Astrocyte (in vitro differentiated cells and primary cell): ENCODE measurements at regions not wholly inside any gene's neighbourhood (a gene's known extent, or its start where the extent isn't known, plus 50 kb on each side); places are given as distances from the start of the nearest gene placed in this dataset.
A peak's percentile ranks its signal among the peaks of the same experiment; 100 is the strongest.

Source experiments
- DNase-seq: peaks from one replicate; pipeline ENCODE4 v3.0.0-alpha.2; 2010; ENCODE audit warnings: low read depth
- FAIRE-seq: peaks from 2 replicates; lab custom pipeline; 2011; peaks lifted over from hg19 to GRCh38; lab: Jason Lieb, UNC
- H2AFZ ChIP-seq: 2 replicates; pipeline ENCODE4 v1.6.0; 2012; ENCODE audit warnings: low read depth, low read length, inconsistent platforms
- H3K27ac ChIP-seq: 2 replicates; pipeline ENCODE4 v1.5.1; 2011; ENCODE audit warnings: low read depth, low read length, inconsistent platforms
- H3K27me3 ChIP-seq: 2 replicates; pipeline ENCODE4 v1.6.0; 2011; ENCODE audit warnings: low read length, inconsistent platforms; ENCODE audit not compliant: insufficient read depth
- H3K36me3 ChIP-seq: 2 replicates; pipeline ENCODE4 v1.5.1; 2011; ENCODE audit warnings: low read length, inconsistent platforms; ENCODE audit not compliant: insufficient read depth
- H3K4me1 ChIP-seq: 2 replicates; pipeline ENCODE4 v1.5.1; 2011; ENCODE audit warnings: low read length, inconsistent platforms; ENCODE audit not compliant: insufficient read depth
- H3K4me2 ChIP-seq: 2 replicates; pipeline ENCODE4 v1.6.0; 2012; ENCODE audit warnings: low read length, inconsistent platforms
- H3K4me3 ChIP-seq: 2 replicates; pipeline ENCODE4 v1.5.1; 2011; ENCODE audit warnings: low read depth, mild to moderate bottlenecking, low read length, inconsistent platforms; ENCODE audit not compliant: insufficient read depth
- H3K79me2 ChIP-seq: 2 replicates; pipeline ENCODE4 v1.6.0; 2012; ENCODE audit warnings: mild to moderate bottlenecking, low read length, inconsistent platforms; ENCODE audit not compliant: insufficient read depth
- H3K9ac ChIP-seq: 2 replicates; pipeline ENCODE4 v1.6.0; 2012; ENCODE audit warnings: mild to moderate bottlenecking, low read length, inconsistent platforms
- H3K9me3 ChIP-seq: 2 replicates; pipeline ENCODE4 v1.5.1; 2012; ENCODE audit warnings: low read depth, mild to moderate bottlenecking, low read length, inconsistent platforms; ENCODE audit not compliant: insufficient read depth
- H4K20me1 ChIP-seq: 2 replicates; pipeline ENCODE4 v1.6.0; 2012; ENCODE audit warnings: low read length, inconsistent platforms; ENCODE audit not compliant: insufficient read depth
- H3K27ac Mint-ChIP-seq: one replicate; pipeline ENCODE4 v1.8.0; 2021; ENCODE audit warnings: mild to moderate bottlenecking, mixed read lengths; ENCODE audit not compliant: unreplicated experiment
- H3K27me3 Mint-ChIP-seq: one replicate; pipeline ENCODE4 v1.8.0; 2021; ENCODE audit warnings: low read depth, mixed read lengths; ENCODE audit not compliant: unreplicated experiment
- H3K36me3 Mint-ChIP-seq: one replicate; pipeline ENCODE4 v1.8.0; 2021; ENCODE audit warnings: low read depth, mixed read lengths; ENCODE audit not compliant: unreplicated experiment
- H3K4me1 Mint-ChIP-seq: one replicate; pipeline ENCODE4 v1.8.0; 2021; ENCODE audit warnings: low read depth, mixed read lengths; ENCODE audit not compliant: unreplicated experiment
- H3K4me3 Mint-ChIP-seq: one replicate; pipeline ENCODE4 v1.8.0; 2021; ENCODE audit warnings: mild to moderate bottlenecking, moderate library complexity, mixed read lengths; ENCODE audit not compliant: unreplicated experiment
- H3K9me3 Mint-ChIP-seq: one replicate; pipeline ENCODE4 v1.8.0; 2021; ENCODE audit warnings: mild to moderate bottlenecking, mixed read lengths; ENCODE audit not compliant: unreplicated experiment
- EZH2 ChIP-seq: IDR thresholded peaks from 2 replicates; pipeline ENCODE4 v1.6.1; 2012; ENCODE audit warnings: mild to moderate bottlenecking, low read length, inconsistent platforms; ENCODE audit not compliant: insufficient read depth
- TF ChIP-seq, protein P1 (sequence below): IDR thresholded peaks from 2 replicates; pipeline ENCODE4 v1.5.1; 2011; ENCODE audit warnings: low read depth, mild to moderate bottlenecking, inconsistent platforms, low read length, moderate library complexity; ENCODE audit not compliant: insufficient read depth

DNA sequence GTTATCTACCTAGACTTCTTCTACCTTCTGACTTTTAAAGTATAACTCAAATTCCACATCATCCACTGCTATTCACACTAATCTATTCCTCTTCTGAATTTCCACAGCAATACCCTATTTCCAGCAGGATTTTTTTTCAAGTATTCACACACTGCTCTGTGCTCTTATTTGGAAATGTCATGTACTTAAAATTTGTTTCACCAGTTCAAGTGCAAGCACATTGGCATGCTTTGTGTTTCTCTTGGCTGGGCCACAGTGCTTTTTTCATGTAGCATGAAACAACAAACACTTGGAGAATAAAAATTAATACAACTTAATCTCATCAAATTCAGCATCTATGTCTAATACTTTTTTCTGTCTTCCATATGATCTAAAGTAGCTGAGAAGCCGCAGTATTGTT, 161.8 kb upstream of the PCDH18 start:
- H3K4me1 Mint-ChIP-seq = no peaks in the 10 kb centered on the region
- H3K9me3 ChIP-seq = no peaks in the 10 kb centered on the region
- FAIRE-seq (no peak), DNase-seq (peak; percentile 37)
- TF ChIP-seq, protein P1, sequence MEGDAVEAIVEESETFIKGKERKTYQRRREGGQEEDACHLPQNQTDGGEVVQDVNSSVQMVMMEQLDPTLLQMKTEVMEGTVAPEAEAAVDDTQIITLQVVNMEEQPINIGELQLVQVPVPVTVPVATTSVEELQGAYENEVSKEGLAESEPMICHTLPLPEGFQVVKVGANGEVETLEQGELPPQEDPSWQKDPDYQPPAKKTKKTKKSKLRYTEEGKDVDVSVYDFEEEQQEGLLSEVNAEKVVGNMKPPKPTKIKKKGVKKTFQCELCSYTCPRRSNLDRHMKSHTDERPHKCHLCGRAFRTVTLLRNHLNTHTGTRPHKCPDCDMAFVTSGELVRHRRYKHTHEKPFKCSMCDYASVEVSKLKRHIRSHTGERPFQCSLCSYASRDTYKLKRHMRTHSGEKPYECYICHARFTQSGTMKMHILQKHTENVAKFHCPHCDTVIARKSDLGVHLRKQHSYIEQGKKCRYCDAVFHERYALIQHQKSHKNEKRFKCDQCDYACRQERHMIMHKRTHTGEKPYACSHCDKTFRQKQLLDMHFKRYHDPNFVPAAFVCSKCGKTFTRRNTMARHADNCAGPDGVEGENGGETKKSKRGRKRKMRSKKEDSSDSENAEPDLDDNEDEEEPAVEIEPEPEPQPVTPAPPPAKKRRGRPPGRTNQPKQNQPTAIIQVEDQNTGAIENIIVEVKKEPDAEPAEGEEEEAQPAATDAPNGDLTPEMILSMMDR = no peak
- no peak for TF ChIP-seq EZH2
- no peak overlapping the region for H3K9ac ChIP-seq
- no peaks in the 10 kb centered on the region for H3K36me3 ChIP-seq
- no peak overlapping the region for H3K27ac ChIP-seq
- no peak overlapping the region for H3K27ac Mint-ChIP-seq
- no peaks in the 10 kb centered on the region for H3K79me2 ChIP-seq
- no peak overlapping the region for H2AFZ ChIP-seq
- no peaks in the 10 kb centered on the region for H3K27me3 Mint-ChIP-seq
- no peaks in the 10 kb centered on the region for H3K4me1 ChIP-seq
- no peaks in the 10 kb centered on the region for H3K9me3 Mint-ChIP-seq
- H3K4me2 ChIP-seq = no peak overlapping the region
- no peak overlapping the region for H3K4me3 ChIP-seq
- H4K20me1 ChIP-seq = no peaks in the 10 kb centered on the region
- no peaks in the 10 kb centered on the region for H3K27me3 ChIP-seq
- H3K36me3 Mint-ChIP-seq = no peaks in the 10 kb centered on the region
- no peak overlapping the region for H3K4me3 Mint-ChIP-seq

DNA sequence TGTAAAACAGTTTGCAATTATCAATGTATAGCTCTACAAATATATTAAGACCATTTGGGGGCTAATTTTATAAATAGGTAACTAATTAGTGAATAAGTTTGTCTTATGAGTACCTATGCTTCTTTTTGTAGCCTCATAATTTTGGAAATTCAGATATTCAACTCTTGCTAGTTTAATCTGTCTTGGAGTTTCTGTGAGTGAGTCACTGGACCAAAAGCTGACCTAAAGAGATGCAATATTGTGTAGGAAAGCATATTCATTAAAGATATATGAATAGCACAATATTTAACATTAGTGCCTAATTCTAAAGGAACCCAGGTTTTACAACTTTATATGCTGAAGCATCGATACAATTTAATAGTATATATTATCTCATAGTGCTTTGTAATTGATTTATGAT, 161.3 kb upstream of the PCDH18 start:
- H3K27me3 Mint-ChIP-seq = no peaks in the 10 kb centered on the region
- Histone ChIP-seq H3K9ac (no peak overlapping the region), H2AFZ (no peak overlapping the region), H3K27ac (no peak overlapping the region), H3K36me3 (no peaks in the 10 kb centered on the region), H3K4me2 (no peak overlapping the region), H3K9me3 (no peaks in the 10 kb centered on the region), H3K4me1 (no peaks in the 10 kb centered on the region), H3K27me3 (no peaks in the 10 kb centered on the region), H3K4me3 (no peak overlapping the region), H4K20me1 (no peaks in the 10 kb centered on the region), H3K79me2 (no peaks in the 10 kb centered on the region)
- H3K9me3 Mint-ChIP-seq = no peaks in the 10 kb centered on the region
- no peak for DNase-seq
- TF ChIP-seq, protein P1 = no peak
- no peak for TF ChIP-seq EZH2
- no peak for FAIRE-seq
- no peaks in the 10 kb centered on the region for H3K36me3 Mint-ChIP-seq
- no peak overlapping the region for H3K4me3 Mint-ChIP-seq
- no peak overlapping the region for H3K27ac Mint-ChIP-seq
- H3K4me1 Mint-ChIP-seq = no peaks in the 10 kb centered on the region

DNA sequence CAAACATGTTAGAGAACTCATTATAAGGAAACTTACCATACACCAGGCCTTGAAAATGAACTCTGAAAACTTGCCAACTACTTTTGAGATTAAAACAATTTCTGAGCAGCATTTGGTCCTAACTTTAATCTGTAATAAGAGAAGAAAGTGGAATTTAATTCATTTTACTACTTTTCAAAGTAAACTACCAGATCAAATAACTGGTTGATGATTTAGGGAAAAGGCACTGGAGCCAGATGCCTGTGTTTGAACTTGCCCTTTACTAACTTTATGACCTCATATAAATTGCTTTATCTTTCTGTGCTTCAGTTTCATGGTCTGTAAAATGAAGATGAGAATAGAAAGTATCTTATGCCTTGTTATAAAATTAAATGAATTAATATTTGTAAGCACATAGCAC, 159.9 kb upstream of the PCDH18 start:
- H3K27me3 ChIP-seq = no peaks in the 10 kb centered on the region
- DNase-seq = no peak
- H3K9me3 ChIP-seq = no peaks in the 10 kb centered on the region
- no peak overlapping the region for H3K4me3 Mint-ChIP-seq
- no peaks in the 10 kb centered on the region for H3K36me3 Mint-ChIP-seq
- no peak overlapping the region for H2AFZ ChIP-seq
- no peaks in the 10 kb centered on the region for H4K20me1 ChIP-seq
- H3K27ac ChIP-seq = no peak overlapping the region
- no peaks in the 10 kb centered on the region for H3K36me3 ChIP-seq
- H3K79me2 ChIP-seq = no peaks in the 10 kb centered on the region
- no peak overlapping the region for H3K4me2 ChIP-seq
- H3K4me1 ChIP-seq = no peaks in the 10 kb centered on the region
- no peak for FAIRE-seq
- H3K4me1 Mint-ChIP-seq = no peaks in the 10 kb centered on the region
- TF ChIP-seq, protein P1 = no peak
- H3K27ac Mint-ChIP-seq = no peak overlapping the region
- H3K9ac ChIP-seq = no peak overlapping the region
- H3K9me3 Mint-ChIP-seq = no peaks in the 10 kb centered on the region
- H3K4me3 ChIP-seq = no peak overlapping the region
- H3K27me3 Mint-ChIP-seq = no peaks in the 10 kb centered on the region
